Spleen (tissue), 7 donors: ENCODE measurements at regions not wholly inside any gene's neighbourhood (a gene's known extent, or its start where the extent isn't known, plus 50 kb on each side); places are given as distances from the start of the nearest gene placed in this dataset.

Experiments used
- POLR2A ChIP-seq, 3 donors: fragments of 450-650 bp; IDR thresholded peaks; one replicate each; pipeline ENCODE4 v1.5.1; 2017; ENCODE audit warnings: antibody characterized with exemption in 3 of 3, mild to moderate bottlenecking in 1 of 3
- POLR2AphosphoS5 ChIP-seq, 3 donors: sonication (generic); formaldehyde crosslinking; IDR thresholded peaks; one replicate each; pipeline ENCODE4 v1.5.1; 2017; ENCODE audit warnings: antibody characterized with exemption in 3 of 3
- TF ChIP-seq, protein P1 (sequence below), 11 experiments: fragments of 200-600 bp in 7 of 11; fragments of 450-650 bp in 4 of 11; sonication (generic) in 4 of 11; IDR thresholded peaks in 8 of 11; conservative IDR thresholded peaks in 3 of 11; 1 replicate in 7 of 11; 2 replicates in 4 of 11; pipeline versions ENCODE4 v1.4.0 to v1.8.0; 2016 to 2021; ENCODE audit warnings: antibody characterized with exemption in 11 of 11, inconsistent platforms in 4 of 11, mild to moderate bottlenecking in 1 of 11
- donor health status: DM: no; HTN: no; CAD: no; lungs with moderate emphysema.
- donor health status: DM: no; HTN: no; CAD: no.
- donor health status: DM: no; HTN: no; CAD: no.

DNA sequence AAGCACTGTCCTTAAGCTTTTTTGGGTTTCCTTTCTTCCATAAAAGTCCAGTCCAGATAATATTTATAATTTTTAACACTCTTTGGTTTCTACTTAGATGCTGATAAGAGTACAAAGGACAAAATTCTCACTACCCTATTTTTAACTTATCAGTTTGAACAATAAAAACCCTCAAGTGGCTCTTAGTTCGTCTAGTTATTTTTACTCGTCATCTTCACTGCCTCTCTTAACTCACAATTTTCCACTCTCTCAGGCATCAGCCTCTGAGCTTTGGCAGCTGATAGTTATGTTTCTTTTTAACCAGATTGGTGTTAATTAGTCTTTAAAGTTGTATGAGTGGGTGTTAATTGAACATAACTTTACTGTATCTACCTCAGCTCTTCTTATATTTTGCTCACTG lies 517.1 kb upstream of the SYT4 start:
- TF ChIP-seq, protein P1, sequence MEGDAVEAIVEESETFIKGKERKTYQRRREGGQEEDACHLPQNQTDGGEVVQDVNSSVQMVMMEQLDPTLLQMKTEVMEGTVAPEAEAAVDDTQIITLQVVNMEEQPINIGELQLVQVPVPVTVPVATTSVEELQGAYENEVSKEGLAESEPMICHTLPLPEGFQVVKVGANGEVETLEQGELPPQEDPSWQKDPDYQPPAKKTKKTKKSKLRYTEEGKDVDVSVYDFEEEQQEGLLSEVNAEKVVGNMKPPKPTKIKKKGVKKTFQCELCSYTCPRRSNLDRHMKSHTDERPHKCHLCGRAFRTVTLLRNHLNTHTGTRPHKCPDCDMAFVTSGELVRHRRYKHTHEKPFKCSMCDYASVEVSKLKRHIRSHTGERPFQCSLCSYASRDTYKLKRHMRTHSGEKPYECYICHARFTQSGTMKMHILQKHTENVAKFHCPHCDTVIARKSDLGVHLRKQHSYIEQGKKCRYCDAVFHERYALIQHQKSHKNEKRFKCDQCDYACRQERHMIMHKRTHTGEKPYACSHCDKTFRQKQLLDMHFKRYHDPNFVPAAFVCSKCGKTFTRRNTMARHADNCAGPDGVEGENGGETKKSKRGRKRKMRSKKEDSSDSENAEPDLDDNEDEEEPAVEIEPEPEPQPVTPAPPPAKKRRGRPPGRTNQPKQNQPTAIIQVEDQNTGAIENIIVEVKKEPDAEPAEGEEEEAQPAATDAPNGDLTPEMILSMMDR (IDR thresholded peaks at IDR 0.05 in 8 of 11, conservative IDR thresholded peaks at IDR 0.05 in 3 of 11) = no peak
- TF ChIP-seq POLR2A (IDR thresholded peaks at IDR 0.05) (no peak), POLR2AphosphoS5 (IDR thresholded peaks at IDR 0.05) (no peak)
